D341Med (cell line): ENCODE measurements at regions not wholly inside any gene's neighbourhood (a gene's known extent, or its start where the extent isn't known, plus 50 kb on each side); places are given as distances from the start of the nearest gene placed in this dataset.

ENCODE experiments used
- DNase-seq: peaks from one replicate; pipeline ENCODE4 v3.0.0; 2012; ENCODE audit warnings: low spot score

DNA sequence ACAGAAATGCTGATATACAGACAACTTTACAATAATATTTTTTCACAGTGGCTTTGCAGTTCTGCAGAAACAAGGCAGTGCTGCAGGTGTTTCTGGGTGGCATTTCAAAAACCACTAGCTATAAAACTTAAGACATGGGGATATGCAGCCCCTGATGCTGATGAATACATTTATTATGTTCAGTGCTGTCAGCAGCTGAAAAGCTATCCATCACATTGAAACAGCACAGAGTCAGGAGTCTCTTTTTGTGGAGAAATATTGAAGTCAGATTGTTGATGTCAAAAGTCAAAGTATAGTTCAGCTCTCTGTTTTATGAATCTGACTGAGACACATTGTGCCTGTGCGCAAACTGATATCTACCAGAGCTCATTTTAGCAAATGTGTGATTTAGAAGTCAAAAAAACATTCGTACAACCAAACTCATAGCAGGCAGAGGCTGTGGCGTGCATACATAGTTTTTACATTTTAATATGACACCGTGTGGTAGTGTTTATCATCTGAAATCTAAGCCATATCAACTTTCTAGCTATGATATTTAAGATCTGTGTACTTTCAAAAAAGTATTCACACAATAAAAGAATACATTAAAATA lies 467.6 kb downstream of the PRKD1 start:
- DNase-seq, result no peak

DNA sequence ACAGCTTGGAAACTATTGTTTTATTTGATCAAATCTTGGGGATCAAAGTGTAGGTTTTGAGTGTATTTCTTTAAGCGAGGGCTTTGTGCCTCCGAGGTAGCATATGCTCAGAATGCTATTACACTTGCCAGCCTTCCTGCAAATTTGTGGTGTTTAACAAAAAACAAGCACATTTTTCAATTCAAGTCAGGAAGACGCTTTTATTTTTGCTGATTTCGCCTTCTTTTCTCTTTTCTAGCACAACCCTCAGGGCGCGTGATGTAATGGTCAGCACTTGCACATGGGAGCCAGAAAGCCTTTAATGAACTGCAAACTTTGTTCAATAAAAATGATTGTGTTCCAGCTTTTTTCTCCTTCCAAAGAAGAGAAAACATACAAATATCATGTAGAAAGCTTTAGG lies 466.5 kb downstream of the PRKD1 start:
- DNase-seq, result no peak

DNA sequence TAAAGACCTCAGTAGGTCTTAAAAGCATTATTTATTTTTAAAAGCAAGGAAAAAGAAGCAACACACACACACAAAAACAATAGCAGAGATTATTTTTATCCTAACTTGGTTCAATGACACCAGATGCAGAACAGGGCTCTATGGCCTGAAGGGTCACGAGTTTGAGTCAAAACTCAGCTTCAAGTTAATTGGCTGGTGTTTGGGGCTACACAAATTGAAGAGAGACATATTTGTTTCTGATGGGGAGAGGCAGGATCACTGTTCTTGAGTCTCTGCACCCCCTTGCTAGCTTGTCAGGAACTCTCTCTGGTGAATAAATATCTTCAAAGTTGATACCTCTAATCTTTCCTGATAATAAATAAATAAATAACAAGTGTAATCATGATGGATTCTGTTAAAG lies 466.1 kb downstream of the PRKD1 start:
- no peak for DNase-seq

DNA sequence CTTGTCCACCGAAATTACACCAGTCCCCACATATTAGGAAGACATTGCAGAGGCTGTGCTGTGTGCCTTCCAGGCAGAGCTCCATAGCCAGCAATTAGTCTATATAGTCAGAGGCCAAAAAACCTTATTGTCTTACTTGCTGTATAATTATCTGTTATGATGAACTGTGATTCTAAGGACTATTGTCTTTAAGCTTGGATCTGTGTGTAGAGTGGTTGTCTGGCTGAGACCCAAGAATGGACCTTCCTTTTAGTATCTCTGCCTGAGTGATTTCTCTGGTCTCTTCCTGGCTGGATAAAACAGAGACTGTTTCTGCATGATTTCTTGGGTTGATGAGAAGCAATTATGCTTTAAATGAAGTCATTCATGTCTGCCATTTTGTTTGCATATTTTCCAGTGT lies 465.3 kb downstream of the PRKD1 start:
- no peak for DNase-seq

DNA sequence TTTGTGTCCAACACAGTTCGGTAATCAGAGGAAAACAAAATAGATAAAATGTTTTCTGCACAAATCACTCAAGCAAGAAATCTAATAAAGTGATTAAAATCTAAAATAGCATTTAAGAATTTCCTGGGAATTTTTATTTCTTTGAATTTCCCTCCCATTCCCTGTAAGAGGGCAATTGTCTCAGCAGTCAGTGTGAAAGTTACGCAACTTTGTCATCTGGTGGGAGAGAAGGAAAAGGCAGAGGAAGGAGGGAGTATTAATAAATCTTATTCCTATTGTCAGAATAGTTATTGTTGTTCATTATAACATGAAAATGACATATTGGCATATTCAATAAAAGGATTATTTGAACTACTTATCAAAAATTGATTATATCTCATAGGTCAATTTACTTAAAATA lies 464.9 kb downstream of the PRKD1 start:
- DNase-seq, result no peak

DNA sequence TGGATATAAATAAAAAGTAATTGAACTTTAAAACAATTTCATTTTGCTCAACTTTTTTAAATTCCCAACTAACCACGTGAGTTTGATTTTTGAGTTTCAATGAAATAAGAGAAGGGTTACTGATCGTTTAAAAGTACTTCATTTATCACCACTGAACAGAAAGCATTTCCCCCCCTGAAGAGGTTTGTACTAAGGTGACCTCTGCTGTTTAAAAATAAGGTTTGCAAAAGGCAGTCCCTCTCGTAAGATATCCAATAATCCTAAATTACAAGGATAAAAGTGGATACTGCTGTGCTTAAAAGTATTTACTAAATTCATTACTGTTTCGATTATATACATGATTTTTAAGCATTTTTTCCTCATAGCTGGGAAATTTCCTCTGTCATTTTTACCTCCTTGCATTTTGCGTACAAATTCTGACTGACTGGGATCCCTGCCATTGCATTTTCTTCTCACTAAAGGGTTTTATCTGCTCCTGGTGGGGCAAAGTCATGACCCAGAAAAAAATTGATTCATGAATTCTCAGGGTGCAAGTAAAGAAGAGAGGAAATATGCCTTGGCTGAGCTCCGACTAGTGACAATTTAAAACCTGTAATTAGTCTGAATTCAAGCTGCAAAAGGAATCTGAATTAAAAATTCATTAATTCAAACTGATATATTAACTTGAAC lies 463.8 kb downstream of the PRKD1 start:
- no peak for DNase-seq

DNA sequence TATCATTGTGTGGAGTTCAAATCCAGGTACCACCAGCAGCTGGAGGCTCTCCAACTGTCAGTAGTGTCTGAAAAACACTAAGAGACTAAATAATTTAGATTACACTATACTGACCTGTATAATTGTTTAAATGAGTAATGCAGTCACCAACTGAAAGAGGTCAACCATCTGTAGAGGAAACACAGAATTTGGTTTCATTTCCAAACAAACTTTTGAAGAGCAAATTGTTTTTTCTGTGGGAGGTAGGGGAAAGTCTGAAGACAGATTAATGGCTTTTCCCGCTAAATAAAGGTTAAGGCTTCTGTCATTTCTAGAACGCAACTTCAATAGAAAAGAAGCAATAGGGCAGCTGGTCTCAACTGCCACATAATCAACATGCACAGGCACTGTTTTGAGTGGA lies 462.6 kb downstream of the PRKD1 start:
- DNase-seq, result no peak

DNA sequence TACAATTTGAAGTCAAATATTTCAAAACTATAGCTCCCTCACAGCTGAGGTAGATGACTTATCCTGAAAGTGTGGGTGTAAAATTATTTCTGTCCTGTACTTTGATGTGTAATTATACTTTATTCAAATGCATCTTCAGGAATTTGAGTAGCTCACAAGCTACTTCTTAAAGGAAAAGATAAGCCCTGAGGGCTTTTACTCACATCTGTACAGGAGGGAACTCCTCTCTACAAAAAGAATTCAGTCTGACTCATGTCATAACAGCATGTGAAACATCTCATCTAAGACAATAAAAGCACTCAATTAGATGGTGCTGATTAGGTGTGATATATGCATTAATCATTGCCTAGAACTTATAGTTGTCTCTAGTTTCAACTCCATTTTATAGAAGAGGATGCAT lies 452.0 kb downstream of the PRKD1 start:
- no peak for DNase-seq

DNA sequence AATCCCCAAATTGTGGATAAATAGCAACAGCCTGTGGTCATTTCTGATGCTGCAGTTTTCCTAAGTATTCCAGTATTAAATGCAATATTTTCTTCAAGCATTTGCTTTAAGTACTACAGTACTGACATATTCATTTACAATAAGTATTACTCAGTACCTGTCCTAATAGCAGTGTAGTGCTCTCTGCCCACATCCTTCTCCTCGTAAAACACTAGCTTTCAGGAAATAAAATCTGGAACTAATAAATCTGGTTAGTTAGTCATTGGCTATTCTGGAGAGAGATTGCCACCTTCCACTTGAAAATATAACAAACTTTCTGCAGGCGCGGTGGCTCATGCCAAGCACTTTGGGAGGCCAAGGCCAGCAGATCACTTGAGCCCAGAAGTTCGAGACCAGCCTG lies 441.5 kb downstream of the PRKD1 start:
- no peak for DNase-seq

DNA sequence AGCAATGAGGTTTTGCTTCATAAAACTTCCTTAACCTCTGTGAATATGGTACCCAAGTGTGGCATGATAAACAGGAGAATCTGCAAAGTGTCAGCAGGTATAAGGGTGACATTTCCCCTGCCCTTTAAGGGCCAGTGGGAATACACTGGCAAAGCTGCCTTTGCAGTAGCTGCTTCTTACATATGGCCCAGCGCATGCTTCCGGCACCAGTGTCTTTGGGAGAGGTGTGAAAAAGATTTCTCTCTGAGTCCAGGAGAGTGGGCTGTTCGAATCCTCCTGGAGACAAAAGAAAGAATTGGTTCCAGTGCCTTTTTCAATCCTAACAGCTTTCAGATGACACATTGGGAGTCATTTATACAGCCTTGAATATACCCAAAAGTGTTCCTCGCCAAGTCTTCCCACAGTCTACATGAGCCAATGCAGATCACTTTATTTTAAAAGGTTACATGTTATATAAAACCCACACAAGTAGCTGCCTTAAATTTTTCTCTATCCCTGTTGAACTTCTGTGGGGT lies 437.7 kb downstream of the PRKD1 start:
- DNase-seq, result no peak

DNA sequence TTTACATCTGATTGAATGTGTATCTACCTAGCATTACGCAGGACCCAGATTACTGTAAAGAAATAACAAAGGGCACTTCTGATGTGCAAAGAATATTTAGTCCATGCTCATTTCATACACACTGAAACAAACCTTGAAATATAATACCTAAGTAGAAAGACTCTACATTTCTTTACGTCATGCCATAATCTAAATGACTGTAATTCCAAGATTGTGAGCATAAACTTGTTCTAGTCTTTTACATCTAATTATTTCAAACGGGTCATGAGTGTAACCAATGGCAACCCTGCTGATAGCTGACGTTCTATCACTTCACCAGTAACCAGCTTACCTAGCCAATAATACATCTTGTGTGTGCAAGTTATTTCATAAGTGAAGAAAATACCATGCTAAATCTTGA lies 433.8 kb downstream of the PRKD1 start:
- DNase-seq, result no peak

DNA sequence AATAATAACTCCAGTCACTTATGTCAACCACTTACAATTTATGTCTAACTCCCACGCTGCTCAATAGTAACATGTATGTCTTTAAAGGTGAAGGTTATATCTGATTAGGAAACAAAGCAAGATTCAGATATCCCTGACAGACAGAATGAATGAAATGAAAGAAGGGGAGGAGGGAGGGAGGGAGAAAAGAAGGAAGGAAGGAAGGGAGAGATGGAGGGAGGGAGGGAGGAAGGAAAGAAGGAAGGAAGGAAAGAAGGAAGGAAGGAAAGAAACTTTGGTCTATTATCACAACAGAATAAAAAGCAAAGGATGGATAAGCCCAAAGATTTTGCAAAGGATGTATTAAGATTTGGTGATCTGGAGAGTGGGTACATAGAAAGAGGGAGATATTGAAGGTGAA lies 433.3 kb downstream of the PRKD1 start:
- DNase-seq, result no peak

DNA sequence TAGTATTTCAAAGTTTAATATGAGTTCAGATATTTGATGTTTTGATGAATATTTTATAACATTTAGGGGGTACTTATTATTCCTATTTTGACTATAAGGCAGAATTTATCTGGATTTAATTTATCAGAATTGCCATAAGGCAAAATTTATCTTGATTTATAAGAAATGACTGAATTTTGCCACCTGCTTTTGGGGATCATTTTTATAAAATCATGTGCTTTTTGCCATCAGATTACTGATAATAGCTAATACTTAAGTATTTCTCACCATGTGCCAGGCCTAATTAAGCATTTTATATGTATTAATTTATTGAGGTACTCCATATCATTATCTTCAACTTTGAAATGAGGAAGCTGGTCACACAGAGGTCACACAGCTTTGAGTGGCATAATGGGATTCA lies 423.7 kb downstream of the PRKD1 start:
- DNase-seq, result no peak

DNA sequence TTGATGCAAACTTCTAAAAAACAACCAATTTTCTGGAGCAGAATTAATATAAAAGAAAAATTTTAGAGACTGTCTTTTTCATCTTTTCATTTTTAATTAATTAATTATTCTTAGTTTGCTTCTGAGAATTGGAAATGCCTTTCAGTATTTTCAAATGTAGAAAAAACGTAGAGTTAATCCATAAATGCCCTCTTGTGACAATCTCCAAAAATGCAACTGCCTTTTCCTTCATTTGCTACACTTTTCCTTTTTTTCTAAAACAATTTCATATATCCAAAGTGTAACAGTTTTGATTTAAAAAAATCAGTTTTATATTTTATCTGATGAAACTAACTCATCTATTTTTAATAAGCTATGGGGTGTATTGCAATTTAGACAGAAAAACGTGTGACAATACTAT lies 409.3 kb downstream of the PRKD1 start:
- DNase-seq, result no peak

DNA sequence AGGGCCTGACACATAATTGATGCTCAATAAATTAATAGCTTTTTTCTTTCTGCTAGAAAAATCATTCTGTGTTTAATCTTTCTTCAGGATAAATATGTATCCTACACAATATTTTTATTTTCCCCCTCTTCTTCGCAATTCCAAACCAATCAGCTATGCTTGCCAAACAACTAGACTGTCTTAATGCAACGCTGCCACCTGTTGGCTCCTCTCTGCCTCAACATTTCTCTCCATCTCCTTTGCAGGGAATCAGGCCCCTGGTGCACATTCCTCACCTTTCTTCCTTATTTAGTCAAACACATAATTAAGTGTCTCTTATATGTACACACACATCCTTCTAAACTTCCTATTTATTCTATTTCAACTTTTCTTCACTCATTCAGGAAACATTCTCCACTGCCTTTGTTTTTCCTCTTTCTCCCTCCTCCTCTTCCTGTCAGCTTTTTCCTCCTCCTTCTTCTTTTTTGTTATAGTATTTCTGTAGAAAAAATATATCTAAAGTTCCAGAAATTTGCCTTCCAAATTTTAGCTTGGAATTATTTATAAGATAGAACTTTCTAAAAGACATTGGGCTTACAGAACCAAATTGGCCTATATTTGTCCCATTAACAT lies 406.0 kb downstream of the PRKD1 start:
- DNase-seq, result peak; percentile 33
